Stimulated activated CD8-positive, alpha-beta memory T cell treated with anti-CD3 and anti-CD28 coated beads, Interleukin-4, amount 100 ng/mL, for 24 hours (primary cell): ENCODE measurements at regions not wholly inside any gene's neighbourhood (a gene's known extent, or its start where the extent isn't known, plus 50 kb on each side); places are given as distances from the start of the nearest gene placed in this dataset.
"Not testable (repeated sequence)": the region's sequence is repeated elsewhere in the genome, so short reads cannot be mapped to it uniquely, and the experiment has no call there.

Experiments used
- DNase-seq: peaks from one replicate; pipeline ENCODE4 v3.0.0-alpha.2; 2020; ENCODE audit warnings: low read depth

- no peak for DNase-seq
Measured at GRCh38 chr10:35854661-35855060, 212.6 kb upstream of the FZD8 start.

GRCh38 chr10:35852721-35853120 is 210.6 kb upstream of the FZD8 start:
- no peak for DNase-seq

GRCh38 chr10:35848412-35848811 is 206.3 kb upstream of the FZD8 start:
- no peak for DNase-seq

GRCh38 chr10:35844686-35845085 is 202.6 kb upstream of the FZD8 start:
- DNase-seq: no peak

- DNase-seq: no peak
Measured at GRCh38 chr10:35843524-35844181, 201.6 kb upstream of the FZD8 start.

- no peak for DNase-seq
Measured at GRCh38 chr10:35838054-35838453, 196.0 kb upstream of the FZD8 start.

GRCh38 chr10:35835545-35835944 is 193.4 kb upstream of the FZD8 start:
- DNase-seq: no peak

GRCh38 chr10:35834877-35835494 is 192.9 kb upstream of the FZD8 start:
- DNase-seq: no peak

- DNase-seq: no peak
Measured at GRCh38 chr10:35827783-35828182, 185.7 kb upstream of the FZD8 start.

GRCh38 chr10:35824704-35825103 is 182.6 kb upstream of the FZD8 start:
- DNase-seq: no peak

- DNase-seq: no peak
Measured at GRCh38 chr10:35822316-35822715, 180.2 kb upstream of the FZD8 start.

- DNase-seq: no peak
Measured at GRCh38 chr10:35821339-35821911, 179.3 kb upstream of the FZD8 start.

- DNase-seq: no peak
Measured at GRCh38 chr10:35819736-35820135, 177.6 kb upstream of the FZD8 start.

- DNase-seq: no peak
Measured at GRCh38 chr10:35819011-35819410, 176.9 kb upstream of the FZD8 start.

- DNase-seq: not testable (repeated sequence)
Measured at GRCh38 chr10:35817109-35817508, 175.0 kb upstream of the FZD8 start.

GRCh38 chr10:35813219-35813618 is 171.1 kb upstream of the FZD8 start:
- no peak for DNase-seq

- no peak for DNase-seq
Measured at GRCh38 chr10:35808344-35808743, 166.2 kb upstream of the FZD8 start.

GRCh38 chr10:35803046-35803445 is 160.9 kb upstream of the FZD8 start:
- no peak for DNase-seq

- DNase-seq: no peak
Measured at GRCh38 chr10:35797187-35797586, 155.1 kb upstream of the FZD8 start.

- no peak for DNase-seq
Measured at GRCh38 chr10:35795131-35795824, 153.2 kb upstream of the FZD8 start.

GRCh38 chr10:35794703-35795102 is 152.6 kb upstream of the FZD8 start:
- no peak for DNase-seq

- DNase-seq: no peak
Measured at GRCh38 chr10:35792291-35792690, 150.2 kb upstream of the FZD8 start.

GRCh38 chr10:35789996-35790395 is 147.9 kb upstream of the FZD8 start:
- no peak for DNase-seq
